AG09319 (cell line): ENCODE measurements at regions not wholly inside any gene's neighbourhood (a gene's known extent, or its start where the extent isn't known, plus 50 kb on each side); places are given as distances from the start of the nearest gene placed in this dataset.

Source experiments
- DNase-seq: peaks from one replicate; pipeline ENCODE4 v3.0.0-alpha.2; 2010; ENCODE audit warnings: low read depth; ENCODE audit errors: extremely low read depth
- CTCF ChIP-seq: IDR thresholded peaks from 2 replicates; pipeline ENCODE4 v1.5.1; 2011; ENCODE audit warnings: low read depth, mild to moderate bottlenecking, inconsistent platforms, low read length, moderate library complexity

GRCh38 chr20:51100617-51101016 is 77.7 kb upstream of the KCNG1 start:
- DNase-seq, result no peak
- no peak for TF ChIP-seq CTCF

DNA sequence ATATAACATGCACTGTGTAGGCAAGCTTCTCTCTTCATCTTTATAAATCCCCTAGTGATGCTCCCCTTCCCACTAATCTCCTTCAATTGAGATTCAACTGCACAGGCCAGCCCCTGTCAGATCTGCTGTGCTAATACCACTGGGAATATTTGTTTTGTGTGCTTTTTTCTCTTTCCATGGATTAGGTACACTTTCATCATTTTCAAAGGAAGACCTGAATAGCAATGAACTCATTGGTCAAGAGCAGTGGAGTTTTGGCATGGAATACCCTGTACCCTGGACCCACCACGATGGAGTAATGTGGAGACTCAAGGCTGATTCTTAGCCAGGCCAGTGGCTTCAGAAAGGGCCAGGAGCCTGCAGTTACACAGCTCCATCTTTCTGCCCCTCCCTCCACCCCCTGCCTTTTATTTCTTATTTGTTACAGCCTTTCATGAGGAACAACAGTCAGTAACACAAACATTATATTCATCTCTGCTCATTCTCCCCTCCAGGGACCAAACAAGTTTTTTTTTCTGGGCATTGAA is 75.4 kb upstream of the KCNG1 start:
- no peak for DNase-seq
- TF ChIP-seq CTCF, result no peak

- TF ChIP-seq CTCF, result no peak
- DNase-seq, result no peak
Observed at GRCh38 chr20:51097351-51098120, 74.6 kb upstream of the KCNG1 start.

- no peak for DNase-seq
- no peak for TF ChIP-seq CTCF
Observed at GRCh38 chr20:51096582-51097267, 73.8 kb upstream of the KCNG1 start.

DNA sequence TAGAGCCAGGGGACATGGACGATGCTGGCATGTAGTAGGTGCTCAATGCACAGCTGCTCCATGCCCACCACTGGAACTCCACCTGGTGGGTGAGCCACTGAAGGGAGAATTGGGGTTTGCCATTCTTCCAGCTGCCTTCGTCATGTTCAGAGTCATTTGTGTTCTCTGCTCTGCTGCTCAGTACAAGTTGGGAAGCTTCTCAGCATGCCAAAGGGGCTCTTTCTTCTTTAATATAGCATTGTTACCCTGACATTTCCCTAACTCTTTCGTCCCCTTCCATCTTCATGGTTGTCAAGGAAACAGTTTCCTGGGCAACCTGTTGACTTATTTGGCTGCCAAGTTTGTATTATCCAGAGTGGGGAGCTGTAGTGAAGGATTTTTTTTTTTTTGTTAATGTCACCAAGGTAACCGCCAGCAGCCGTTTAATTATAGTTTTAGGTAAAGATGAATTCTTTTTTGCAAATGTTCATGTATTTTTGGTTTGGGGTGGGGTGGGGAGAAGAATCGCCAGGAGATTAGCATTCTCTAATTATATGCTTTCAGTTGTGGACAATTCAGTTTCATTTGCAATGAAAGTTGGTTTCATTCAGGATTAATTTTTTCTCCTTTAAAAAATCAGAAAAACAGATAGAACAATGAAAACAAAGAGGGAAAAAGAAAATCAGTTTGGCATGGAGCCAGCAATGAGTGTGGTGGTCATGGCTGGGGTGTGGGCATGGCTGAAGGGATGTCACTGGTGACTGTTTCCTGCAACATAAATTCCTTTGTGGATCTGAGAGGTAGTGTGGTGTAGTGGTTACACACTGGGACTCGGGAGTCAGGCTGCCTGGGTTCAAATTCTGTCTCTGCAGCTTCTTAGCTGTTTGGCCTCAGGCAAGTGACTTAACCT is 73.0 kb upstream of the KCNG1 start:
- TF ChIP-seq CTCF, result no peak
- no peak for DNase-seq

- no peak for DNase-seq
- no peak for TF ChIP-seq CTCF
Observed at GRCh38 chr20:51094221-51094620, 71.3 kb upstream of the KCNG1 start.
